HPDE6-E6E7 (cell line): ENCODE measurements at regions not wholly inside any gene's neighbourhood (a gene's known extent, or its start where the extent isn't known, plus 50 kb on each side); places are given as distances from the start of the nearest gene placed in this dataset.
A peak's percentile ranks its signal among the peaks of the same experiment; 100 is the strongest.
"Not testable (repeated sequence)": the region's sequence is repeated elsewhere in the genome, so short reads cannot be mapped to it uniquely, and the experiment has no call there.

Experiments
- DNase-seq: peaks from one replicate; pipeline ENCODE4 v3.0.0; 2011; ENCODE audit warnings: missing footprints; ENCODE audit errors: extremely low spot score

DNA sequence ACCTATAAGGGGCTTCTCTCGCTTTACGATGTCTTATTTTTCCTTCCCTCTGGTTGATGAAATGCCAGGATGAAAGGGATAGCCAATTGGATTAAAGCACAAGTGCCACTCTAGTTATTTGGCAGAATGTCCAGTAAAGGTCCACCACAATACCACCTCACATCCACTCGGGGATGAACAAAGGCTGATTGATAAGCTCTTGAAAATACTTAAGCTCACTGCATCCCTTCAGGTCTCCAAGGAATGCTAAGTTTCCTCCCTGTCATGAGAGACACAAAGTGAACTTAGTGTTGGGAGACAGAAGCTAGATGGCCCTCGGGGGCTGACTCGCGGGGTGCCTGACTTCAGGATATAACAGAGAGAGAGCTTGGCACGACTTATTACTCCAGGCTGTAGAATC is 185.9 kb upstream of the ZNF644 start:
- not testable (repeated sequence) for DNase-seq

DNA sequence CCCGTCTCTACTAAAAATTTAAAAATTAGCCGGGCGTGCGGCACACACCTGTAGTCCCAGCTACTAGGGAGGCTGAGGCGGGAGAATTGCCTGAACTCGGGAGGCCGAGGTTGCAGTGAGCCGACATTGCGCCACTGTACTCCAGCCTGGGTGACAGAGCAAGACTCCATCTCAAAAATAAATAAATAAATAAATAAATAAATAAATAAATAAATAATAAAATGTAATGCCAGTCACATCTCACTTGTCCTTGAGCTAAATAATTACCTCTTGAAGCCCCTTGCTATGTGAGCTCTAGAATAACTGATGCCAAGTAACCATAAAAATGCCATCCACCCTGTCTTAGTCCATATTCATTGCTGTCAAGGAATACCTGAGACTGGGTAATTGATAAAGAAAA is 182.3 kb upstream of the ZNF644 start:
- DNase-seq = not testable (repeated sequence)

DNA sequence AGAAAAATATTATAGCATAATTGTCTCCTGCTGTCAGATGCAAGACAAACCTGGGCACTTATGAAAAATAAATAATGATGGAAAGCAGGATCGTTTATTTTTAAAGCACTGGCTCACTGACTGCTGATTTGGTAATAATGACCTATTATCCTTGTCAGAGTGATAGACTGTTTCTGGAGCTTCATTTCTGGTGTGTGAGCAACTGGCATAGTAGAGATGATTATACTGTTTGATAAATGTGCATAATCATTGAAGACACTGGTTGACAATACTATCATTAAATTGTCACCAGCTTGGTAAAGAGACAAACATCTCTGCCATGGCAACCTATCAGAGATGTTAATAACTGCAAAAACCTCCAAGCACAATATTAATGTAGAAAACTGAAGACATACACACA is 179.9 kb upstream of the ZNF644 start:
- no peak for DNase-seq

DNA sequence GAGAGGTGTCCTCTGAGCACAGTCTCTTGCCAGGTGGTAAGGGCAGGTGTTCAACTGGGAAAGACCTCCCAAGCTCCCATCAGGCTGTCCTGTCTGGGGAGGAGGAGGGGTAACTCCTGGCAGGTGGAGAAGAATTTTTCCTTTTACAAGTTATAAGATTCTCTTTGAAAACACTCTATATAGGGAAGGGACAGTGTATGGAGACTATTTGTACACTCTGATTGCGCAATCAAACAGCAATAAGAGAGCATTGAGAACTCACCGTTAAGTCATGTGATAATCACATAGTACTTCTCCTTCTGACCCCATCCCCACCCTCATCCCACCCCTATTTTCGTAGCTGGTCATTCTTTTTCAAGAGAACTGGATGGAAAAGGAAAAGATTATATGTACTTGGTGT is 179.3 kb upstream of the ZNF644 start:
- no peak for DNase-seq

DNA sequence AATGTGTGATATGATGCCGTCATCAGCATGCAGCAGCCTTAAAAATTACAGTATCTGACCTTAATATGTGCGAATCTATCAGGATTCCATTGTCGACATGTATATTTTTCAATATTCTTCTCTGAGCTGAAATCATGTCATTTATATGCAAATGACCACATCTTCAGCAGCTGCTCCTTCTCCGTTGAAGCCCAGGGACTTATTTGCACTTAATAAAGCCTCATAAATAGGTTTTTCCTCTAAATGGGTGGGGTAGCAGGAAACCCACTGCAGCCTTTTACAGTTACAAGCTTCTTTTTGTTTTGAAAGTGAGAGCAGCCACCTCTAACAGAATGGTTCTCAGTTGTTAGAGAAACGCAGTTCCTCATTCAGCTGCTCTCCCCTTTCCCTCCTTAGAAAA is 178.8 kb upstream of the ZNF644 start:
- DNase-seq = no peak

DNA sequence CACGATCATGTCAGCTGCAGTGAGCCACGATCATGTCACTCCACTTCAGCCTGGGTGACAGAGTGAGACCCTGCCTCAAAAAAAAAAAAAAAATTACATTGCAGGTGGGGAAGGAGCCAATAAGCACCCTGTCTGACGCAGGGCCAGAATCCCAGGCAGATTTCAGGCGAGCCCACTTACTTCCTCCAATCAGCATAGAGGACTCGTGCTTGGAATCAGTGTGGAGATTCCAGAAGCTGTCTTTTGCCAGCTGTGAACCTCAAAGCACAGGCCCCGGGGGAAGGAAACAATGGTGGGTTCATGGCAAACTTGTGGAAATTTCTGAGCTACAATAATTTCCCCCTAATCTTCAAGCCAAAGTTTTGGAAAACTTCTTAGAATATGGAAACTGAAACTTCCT is 178.2 kb upstream of the ZNF644 start:
- no peak for DNase-seq

DNA sequence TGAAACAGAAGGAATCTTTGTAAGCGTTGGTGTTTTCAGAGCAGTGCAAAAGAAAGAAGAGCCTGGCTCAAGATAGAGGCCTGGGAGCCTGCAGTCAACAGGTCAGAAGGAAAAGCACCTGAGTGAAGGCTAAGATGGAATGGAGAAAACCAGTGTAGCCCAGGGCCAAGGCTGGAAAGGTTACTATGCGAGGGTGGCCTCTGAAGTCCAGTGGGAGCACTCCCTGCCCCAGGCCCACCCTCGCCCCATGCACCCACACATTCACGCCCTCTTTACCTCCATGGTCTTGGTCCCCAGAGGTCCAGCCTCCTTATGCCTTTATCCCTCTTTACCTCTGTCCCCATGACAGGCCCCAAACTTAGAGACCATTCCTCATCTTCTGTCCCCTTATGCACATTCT is 169.2 kb upstream of the ZNF644 start:
- no peak for DNase-seq

DNA sequence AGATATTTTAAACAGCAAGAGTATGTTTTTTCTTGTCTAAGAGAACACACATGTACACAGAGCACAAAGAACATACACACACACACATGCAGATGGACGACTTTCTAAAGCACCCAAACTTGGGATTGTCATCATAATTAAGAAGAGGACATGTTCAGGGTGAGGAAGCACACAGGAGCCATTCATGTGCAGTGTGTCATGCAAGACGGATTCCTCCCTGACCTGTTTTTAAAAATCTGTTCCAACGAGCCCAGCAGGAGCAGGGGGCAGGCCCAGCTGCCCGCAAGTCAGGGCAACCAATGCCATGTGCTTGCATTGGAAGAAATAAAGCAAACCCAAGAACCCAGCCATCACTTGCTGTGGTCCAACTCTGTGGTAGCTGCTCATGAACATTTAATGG is 167.3 kb upstream of the ZNF644 start:
- DNase-seq = no peak

DNA sequence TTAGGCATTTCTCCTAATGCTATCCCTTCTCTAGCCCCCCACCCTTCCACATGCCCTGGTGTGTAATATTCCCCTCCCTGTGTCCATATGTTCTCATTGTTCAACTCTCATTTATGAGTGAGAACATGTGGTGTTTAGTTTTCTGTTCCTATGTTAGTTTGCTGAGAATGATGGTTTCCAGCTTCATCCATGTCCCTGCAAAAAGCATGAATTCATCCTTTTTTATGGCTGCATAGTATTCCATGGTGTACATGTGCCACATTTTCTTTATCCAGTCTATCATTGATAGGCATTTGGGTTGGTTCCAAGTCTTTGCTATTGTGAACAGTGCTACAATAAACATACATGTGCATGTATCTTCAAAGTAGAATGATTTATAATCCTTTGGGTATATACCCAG is 161.0 kb upstream of the ZNF644 start:
- DNase-seq = not testable (repeated sequence)

DNA sequence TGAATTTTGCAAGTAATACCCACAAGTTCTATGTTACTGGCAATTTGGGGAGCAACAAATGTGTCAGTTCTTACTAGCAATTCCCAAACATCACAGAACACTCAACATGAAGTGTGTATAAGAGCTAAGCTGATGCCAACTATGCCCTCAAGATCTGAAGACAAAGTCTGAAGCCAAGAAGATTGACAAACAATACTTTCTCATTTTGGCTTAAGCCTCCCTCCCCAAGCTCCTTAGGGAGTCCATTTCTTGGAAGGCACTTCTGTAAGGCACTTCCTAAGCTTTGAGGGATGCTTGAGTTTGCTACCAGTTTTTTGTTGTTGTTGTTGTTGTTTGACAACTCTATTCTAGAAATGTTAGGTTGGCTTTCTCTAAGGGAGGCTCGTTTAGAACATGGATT is 154.4 kb upstream of the ZNF644 start:
- no peak for DNase-seq

DNA sequence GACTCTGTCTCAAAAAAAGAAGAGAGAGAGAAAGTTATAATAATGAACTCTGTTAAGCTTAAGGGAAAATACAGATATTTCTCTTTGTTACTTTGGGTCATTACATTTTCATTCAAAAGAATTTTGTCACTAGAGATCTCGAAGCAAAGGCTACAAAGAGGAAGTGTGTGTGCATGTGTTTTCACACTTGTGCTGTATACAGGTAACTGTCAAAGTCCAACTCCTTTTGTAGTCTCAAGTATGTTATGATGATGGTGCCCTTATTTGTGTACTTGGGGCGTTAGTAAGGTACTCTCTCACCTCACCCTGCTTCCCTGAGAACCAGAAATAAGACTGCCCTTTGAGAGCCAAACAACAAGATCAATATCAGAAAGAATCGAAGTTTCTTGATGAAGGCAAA is 152.9 kb upstream of the ZNF644 start:
- DNase-seq = no peak

DNA sequence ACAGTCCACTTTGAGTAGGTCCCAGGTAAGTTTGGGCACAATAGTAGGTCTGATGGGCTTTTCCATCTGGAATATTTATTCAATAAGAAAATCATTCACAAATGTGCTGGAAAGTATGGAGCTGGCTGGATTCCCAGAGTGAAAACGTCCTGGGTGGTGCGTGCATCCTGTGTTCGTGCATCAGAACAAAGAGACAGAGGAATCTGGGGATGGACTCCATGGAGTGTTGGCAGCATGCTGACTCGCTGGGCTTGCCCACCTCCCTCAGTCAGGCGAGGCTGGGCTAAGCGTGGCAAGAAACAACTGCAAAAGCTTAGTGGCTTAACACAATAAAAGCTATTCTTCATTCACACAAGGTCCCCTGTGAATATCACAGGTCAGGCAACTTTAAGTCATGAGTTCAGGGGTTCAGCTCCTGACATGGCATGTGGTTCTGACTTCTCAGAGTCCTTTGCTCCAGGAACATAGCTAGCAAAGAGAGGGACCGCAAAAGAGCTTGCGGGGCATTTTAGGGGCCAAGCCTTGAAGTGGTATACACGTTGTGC is 151.6 kb upstream of the ZNF644 start:
- DNase-seq = no peak

DNA sequence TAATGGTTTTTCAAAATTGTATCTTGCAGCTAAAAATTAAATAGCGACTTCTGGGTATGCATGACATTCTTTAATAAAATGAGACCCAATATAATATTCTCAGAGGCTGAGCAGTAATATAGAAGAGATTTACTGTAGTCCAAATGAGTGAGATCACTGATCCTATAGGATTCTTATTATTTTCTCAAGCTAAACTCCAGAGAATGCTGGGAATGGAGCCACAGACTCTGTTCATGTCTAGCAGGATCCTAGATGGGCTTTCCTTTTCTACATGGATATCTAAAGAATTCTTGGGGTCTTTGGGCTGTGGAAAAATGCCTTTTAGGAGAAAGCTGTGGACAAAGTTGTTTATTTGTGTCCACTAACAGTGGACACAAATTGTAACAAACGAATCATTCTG is 150.7 kb upstream of the ZNF644 start:
- no peak for DNase-seq

DNA sequence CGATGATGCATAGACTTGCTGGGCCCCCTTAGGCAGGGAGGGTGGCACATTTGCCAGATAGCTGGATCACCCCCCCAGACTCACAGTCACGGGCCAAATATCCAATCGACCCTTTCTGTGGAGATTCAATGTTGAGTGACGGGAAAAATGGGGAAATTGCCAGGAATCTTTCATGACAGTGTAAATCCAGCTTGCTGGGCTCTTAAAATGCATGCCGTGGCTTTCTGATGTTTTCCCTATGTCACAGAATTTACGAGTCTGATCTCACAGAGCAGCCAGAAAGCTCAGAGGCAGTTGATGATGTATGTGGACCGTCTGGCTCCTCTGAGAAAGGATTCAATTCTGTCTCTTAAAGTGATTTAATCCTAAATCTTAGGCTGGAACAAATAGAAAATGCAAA is 150.1 kb upstream of the ZNF644 start:
- DNase-seq = no peak

DNA sequence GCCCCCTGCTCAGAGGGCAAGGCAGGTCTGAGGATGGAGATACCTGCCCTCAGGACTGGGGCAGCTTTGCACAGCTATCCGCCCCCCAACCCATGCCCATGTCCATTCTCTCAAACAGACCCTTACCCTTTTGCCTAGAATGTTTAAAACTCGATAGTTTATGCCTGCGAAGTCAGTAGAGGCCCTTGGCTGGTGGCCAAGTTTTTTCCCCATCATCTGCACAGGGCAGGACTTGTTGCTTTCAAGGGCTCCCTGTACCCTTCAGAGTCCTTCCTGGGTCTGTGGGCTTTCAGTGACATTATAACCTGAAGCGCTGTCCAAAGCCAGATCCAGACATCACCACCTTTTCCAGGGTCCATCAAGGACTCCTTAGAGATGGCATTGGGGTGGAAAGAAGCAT is 148.7 kb upstream of the ZNF644 start:
- no peak for DNase-seq

DNA sequence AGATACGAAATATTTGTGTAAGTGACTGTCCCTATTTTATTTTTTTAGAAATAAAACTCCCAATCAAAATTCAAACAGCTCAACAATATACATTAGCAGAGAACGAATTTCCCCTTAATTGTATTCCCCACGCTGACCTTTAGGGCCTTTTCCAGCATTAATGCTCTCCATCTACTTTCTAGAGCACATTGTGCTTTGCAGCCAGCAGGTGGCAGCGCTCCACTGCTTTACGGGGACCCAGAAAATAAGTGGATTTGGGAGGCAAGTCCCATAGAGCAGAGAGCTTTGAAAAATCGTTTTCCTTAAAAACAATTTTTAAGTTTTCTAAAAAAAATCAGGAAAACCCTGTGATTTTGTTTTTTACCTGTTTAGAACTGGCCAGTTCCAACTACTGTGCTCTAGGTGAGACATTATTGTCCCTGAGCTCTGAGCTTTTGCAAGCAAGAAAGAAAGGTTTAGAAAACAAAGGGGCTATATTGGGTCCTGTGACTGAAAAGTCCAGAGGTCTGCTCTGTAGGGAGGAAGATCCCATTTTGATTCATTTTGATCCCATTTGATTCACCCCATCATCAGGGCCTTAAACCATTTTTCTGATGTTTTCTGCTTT is 144.4 kb upstream of the ZNF644 start:
- DNase-seq = peak; percentile 42

DNA sequence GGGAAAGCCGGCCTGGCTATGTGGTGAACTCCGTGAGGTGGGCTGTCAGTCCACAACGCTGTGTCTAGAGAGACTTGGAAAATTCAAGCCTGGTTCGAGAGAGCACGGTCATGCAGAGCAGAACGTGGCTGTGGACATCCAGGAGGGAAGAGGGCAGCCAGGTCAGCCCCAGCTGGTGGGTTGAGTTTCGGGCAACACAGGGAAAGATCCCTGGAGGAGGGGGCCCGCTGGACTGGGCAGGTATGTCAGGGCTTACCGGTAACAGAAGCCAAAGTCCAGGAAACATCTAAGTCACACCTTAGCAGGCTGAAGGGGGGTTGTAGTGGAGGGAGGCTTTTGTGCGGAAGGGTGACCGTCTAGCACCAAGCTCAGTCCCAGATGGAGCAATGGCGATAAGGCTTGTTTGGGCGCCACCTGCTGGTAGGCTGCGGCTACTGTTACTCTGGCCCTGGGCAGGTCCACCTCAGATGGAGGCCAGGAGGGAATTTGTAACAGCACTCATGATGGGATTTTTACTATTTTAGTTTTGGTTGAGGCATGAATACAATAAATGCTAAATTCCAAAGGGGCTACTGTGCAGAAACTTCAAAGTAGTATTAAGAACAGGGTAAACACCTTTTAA is 143.3 kb upstream of the ZNF644 start:
- peak; percentile 73 for DNase-seq

DNA sequence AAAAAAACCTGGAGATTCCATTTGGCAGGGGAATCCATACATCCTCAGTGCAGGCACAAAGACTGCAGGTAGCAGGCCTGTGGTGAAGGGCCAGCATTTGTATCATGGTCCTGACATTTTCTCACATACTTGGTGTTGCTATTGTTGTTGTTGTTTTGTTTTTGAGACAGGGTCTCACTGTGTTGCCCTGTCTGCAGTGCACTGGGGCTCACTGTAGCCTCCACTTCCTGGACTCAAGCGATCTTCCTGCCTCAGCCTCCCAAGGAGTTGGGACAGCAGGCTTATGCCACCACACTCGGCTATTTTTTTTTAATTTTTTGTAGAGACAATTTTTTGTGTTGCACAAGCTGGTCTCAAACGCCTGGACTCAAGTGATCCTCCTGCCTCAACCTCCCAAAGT is 140.8 kb upstream of the ZNF644 start:
- DNase-seq = no peak

DNA sequence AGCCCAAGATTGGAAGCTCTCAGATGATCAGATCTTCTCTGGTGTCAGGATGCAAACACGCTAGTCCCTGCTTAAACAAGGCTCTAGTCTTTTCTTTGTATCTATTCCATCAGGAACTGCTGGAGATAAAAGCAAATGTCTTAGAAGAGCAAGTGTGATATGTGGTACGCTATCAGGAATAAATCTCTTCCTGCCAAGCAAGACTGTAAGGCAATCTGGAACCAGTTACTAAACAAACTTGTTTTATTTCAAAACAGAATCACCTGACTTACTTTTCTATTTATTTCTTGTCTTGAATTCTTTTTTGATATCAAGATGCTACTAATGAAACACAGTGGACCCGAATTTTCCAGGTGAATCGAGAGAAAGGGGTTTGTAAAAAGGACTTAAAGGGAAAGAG is 139.9 kb upstream of the ZNF644 start:
- no peak for DNase-seq

DNA sequence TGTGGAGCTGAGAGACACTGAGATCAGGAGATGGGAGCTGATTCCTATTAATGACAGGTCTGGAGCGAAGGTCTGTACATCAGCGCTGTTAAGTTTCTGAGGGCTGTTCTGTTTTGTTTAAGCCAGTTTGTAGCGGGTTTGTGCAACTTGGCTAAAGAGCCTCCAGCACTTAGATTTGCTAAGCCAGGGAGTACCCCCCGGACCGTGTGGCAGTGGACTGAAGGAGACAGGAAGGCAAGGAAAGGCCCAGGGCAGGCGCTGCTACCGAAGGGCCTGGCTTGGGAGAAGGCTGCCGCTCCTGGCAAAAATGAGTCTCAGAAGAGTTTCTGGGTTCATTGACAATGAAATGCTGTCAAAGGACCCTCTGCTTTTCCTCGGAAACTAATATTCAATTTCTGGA is 139.3 kb upstream of the ZNF644 start:
- DNase-seq = no peak

DNA sequence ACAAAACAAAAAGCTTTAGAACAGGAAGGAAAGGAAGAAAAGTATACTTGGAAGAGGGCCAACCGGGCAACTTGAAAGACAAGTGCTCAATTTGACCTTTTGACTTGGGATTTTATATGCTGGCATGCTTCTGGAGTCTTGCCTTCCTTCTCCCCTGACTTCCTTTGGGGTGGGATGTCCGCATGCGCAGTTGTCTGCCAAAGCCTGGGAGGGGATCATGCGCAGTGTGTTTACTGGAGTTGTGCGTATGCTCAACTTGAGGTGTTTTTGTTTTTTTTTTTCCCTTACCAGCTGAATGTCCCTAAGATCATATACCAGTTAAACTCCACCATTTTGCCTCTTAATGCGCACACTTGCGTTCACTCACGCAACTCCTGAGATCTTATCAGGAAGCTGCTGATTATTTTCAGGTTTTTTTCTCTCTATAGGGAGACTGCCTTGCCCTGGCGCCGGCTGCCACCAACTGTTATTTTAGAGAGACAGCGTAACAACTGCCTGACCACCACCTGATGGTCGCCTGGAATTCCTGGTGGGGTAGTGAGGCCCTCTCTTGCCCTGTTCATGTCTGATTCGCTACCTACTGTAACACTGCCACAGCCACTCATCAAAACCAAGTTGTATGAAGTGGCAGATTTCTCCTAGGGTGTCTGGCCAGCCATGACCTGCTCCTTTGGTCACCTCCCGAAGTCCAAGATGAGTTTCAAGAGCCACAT is 138.7 kb upstream of the ZNF644 start:
- no peak for DNase-seq

DNA sequence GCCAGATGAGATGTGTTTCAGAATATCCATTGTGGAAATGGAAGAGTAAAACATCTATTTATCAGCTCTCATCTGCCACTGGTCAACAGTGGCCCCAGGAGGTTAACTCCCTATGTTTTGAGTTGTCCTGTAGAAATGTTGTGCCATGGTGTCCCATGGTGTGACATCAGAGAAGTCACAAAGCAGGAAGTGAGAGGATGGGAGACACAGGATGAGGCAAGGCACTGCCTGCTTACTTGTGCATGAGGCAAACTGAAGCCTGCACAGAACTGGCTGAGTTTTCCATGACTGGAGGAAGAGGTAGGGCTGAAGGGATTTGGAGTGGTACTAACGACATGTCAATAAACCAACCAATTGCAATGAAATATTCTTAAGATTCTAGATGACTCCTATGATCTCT is 131.5 kb upstream of the ZNF644 start:
- DNase-seq = no peak

DNA sequence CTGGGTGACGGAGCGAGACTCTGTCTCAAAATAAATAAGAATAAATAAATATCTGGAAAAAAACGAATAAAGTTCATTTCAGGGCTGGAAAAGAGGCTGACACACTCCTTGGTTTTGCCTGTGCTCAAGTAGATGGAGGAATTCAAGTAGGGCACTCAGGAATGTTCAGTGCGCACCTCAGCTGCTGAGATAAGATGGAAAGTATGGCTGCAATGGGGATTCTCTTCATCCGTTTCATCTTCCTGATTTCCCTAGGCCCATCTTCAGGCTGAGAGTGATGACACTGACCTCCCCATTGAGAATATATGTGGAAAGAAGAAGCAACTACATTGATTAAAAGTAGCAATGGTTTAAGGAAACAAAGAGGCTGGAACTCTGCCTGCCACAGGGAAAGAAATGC is 130.5 kb upstream of the ZNF644 start:
- no peak for DNase-seq
